Fibroblast of gingiva (primary cell): ENCODE measurements at regions not wholly inside any gene's neighbourhood (a gene's known extent, or its start where the extent isn't known, plus 50 kb on each side); places are given as distances from the start of the nearest gene placed in this dataset.

Experiments used
- DNase-seq: peaks from one replicate; pipeline ENCODE4 v3.0.0-alpha.2; 2011; ENCODE audit warnings: low read depth

- DNase-seq = no peak
These were observed 188.2 kb downstream of the SPCS3 start for GRCh38 chr4:176507845-176508533.

- no peak for DNase-seq
These were observed 189.1 kb downstream of the SPCS3 start for GRCh38 chr4:176508780-176509331.

GRCh38 chr4:176525576-176525975, 205.8 kb downstream of the SPCS3 start:
- no peak for DNase-seq

- DNase-seq = no peak
These were observed 206.9 kb downstream of the SPCS3 start for GRCh38 chr4:176526704-176527103.

- DNase-seq = no peak
These were observed 209.8 kb downstream of the SPCS3 start for GRCh38 chr4:176529574-176529973.

GRCh38 chr4:176533159-176533558, 213.4 kb downstream of the SPCS3 start:
- DNase-seq = no peak

- peak; percentile 63 for DNase-seq
These were observed 214.8 kb downstream of the SPCS3 start for GRCh38 chr4:176534566-176534965.

GRCh38 chr4:176538217-176538925, 218.6 kb downstream of the SPCS3 start:
- DNase-seq = peak; percentile 77

- no peak for DNase-seq
These were observed 219.5 kb downstream of the SPCS3 start for GRCh38 chr4:176539091-176539784.

GRCh38 chr4:176539785-176540175, 220.0 kb downstream of the SPCS3 start:
- DNase-seq = no peak

GRCh38 chr4:176540814-176541213, 221.0 kb downstream of the SPCS3 start:
- no peak for DNase-seq

GRCh38 chr4:176545872-176546271, 226.1 kb downstream of the SPCS3 start:
- peak; percentile 12 for DNase-seq

- peak; percentile 79 for DNase-seq
These were observed 227.2 kb downstream of the SPCS3 start for GRCh38 chr4:176546975-176547374.

- peak; percentile 27 for DNase-seq
These were observed 228.8 kb downstream of the SPCS3 start for GRCh38 chr4:176548571-176548970.

- DNase-seq = no peak
These were observed 229.5 kb downstream of the SPCS3 start for GRCh38 chr4:176549161-176549865.

- DNase-seq = no peak
These were observed 234.1 kb downstream of the VEGFC start for GRCh38 chr4:176558661-176559060.

- DNase-seq = no peak
These were observed 231.4 kb downstream of the VEGFC start for GRCh38 chr4:176561368-176561767.

- DNase-seq = peak; percentile 76
These were observed 229.1 kb downstream of the VEGFC start for GRCh38 chr4:176563591-176563990.

- DNase-seq = no peak
These were observed 227.7 kb downstream of the VEGFC start for GRCh38 chr4:176565049-176565448.

- no peak for DNase-seq
These were observed 226.0 kb downstream of the VEGFC start for GRCh38 chr4:176566769-176567168.

GRCh38 chr4:176568238-176568637, 224.5 kb downstream of the VEGFC start:
- DNase-seq = no peak

- peak; percentile 19 for DNase-seq
These were observed 223.4 kb downstream of the VEGFC start for GRCh38 chr4:176569301-176569700.
